ENCODE measurements at regions not wholly inside any gene's neighbourhood (a gene's known extent, or its start where the extent isn't known, plus 50 kb on each side); places are given as distances from the start of the nearest gene placed in this dataset.

- H3K18ac ChIP-seq (ENCODE audit: extremely low read depth, low read length) = no peak overlapping the region
- no peak overlapping the region for H2BK12ac ChIP-seq (ENCODE audit: low read depth, low read length)
- no peak overlapping the region for H4K91ac ChIP-seq (replicated peaks; ENCODE audit: insufficient read length, low read length)
- no peaks in the 10 kb centered on the region for H3K4me1 ChIP-seq (replicated peaks in 1 of 4; ENCODE audit: control insufficient read depth in 3 of 4, insufficient read depth in 4 of 4, low read length in 3 of 4)
- no peak overlapping the region for H3K4ac ChIP-seq (replicated peaks; ENCODE audit: insufficient read length, low read depth, low read length)
- H2BK120ac ChIP-seq (replicated peaks; ENCODE audit: low read depth, low read length) = no peak overlapping the region
- POLR2A ChIA-PET (ENCODE audit: partially characterized antibody) = no interaction called here
- H3K36me3 ChIP-seq (ENCODE audit: control insufficient read depth in 2 of 4, insufficient read depth in 4 of 4, low read length in 3 of 4) = no peaks in the 10 kb centered on the region; a peak in 1 of 8 replicates
- no peak overlapping the region for H2BK15ac ChIP-seq (ENCODE audit: low read length)
- no peaks in the 10 kb centered on the region for H3K79me2 ChIP-seq (ENCODE audit: control insufficient read depth in 1 of 2, insufficient read depth in 2 of 2, low read length in 2 of 2)
- no peak for DNase-seq (ENCODE audit: low read depth in 1 of 2, low spot score in 2 of 2)
- H2AFZ ChIP-seq (ENCODE audit: low read length) = no peak overlapping the region
- no peak overlapping the region for H2BK5ac ChIP-seq (ENCODE audit: low read depth, low read length)
- H3K4me2 ChIP-seq (ENCODE audit: insufficient read depth in 1 of 2, low read depth in 2 of 2, low read length in 2 of 2) = no peak overlapping the region
- no peak overlapping the region for H3K27ac ChIP-seq (ENCODE audit: low read depth, low read length)
- H4K8ac ChIP-seq (ENCODE audit: extremely low read depth, insufficient read depth, low read length) = no peak overlapping the region
- no peak overlapping the region for H4K5ac ChIP-seq (ENCODE audit: insufficient read length, low read depth, low read length)
- FAIRE-seq = no peak
- H2BK20ac ChIP-seq (ENCODE audit: low read length) = no peak overlapping the region
- H3K14ac ChIP-seq (ENCODE audit: insufficient read length) = no peak overlapping the region
- no peak overlapping the region for H2AK5ac ChIP-seq (ENCODE audit: low read depth, low read length)
- no peaks in the 10 kb centered on the region for H3K79me1 ChIP-seq (ENCODE audit: low read depth, low read length)
- no peaks in the 10 kb centered on the region; the same call in 1 of the 2 replicates for H3K23me2 ChIP-seq (ENCODE audit: low read depth, low read length)
- 87% methylated on average over 3 of the region's 3 CpGs; no CpG with 5 or more reads in 1 of the 2 experiments for WGBS, 2 experiments (ENCODE audit: extremely low coverage in 1 of 2, insufficient coverage in 1 of 2, insufficient read length in 1 of 2, insufficient replicate concordance in 2 of 2, low coverage in 1 of 2, low lambda C conversion rate in 2 of 2, missing lambda C conversion rate in 1 of 2)
- no peak overlapping the region for H3K23ac ChIP-seq (ENCODE audit: insufficient read length)
- H4K20me1 ChIP-seq (replicated peaks in 1 of 2; ENCODE audit: control insufficient read depth in 1 of 2, insufficient read depth in 2 of 2, low read length in 2 of 2) = peaks cover 0 to 1% of the 10 kb centered on the region in 2 experiments
- no peak overlapping the region for H3K9ac ChIP-seq (replicated peaks in 1 of 4; ENCODE audit: extremely low read depth in 1 of 4, low read depth in 3 of 4, low read length in 3 of 4)
- H3K27me3 ChIP-seq (replicated peaks in 1 of 4; ENCODE audit: control insufficient read depth in 3 of 4, extremely low read depth in 1 of 4, insufficient read depth in 3 of 4, low read length in 3 of 4) = no peaks in the 10 kb centered on the region
- H3K4me3 ChIP-seq (ENCODE audit: extremely low read depth in 1 of 4, insufficient read depth in 2 of 4, low read depth in 3 of 4, low read length in 4 of 4) = no peak overlapping the region
- TF ChIP-seq GTF2F1 (IDR thresholded peaks at IDR 0.05; ENCODE audit: borderline replicate concordance, low read depth, low read length) = no peak
- no peak for TF ChIP-seq RXRA (IDR thresholded peaks at IDR 0.05; ENCODE audit: insufficient read depth, low read depth, low read length)
- TF ChIP-seq TAF1 (IDR thresholded peaks at IDR 0.05; ENCODE audit: low read depth, low read length) = no peak
- no peak for TF ChIP-seq SIRT6 (IDR thresholded peaks at IDR 0.05; ENCODE audit: low read length)
- no peak for TF ChIP-seq RBBP5 (IDR thresholded peaks at IDR 0.05; ENCODE audit: borderline replicate concordance, low read depth, low read length)
- no peak for TF ChIP-seq TCF12 (IDR thresholded peaks at IDR 0.05; ENCODE audit: low read depth, low read length)
- no peak for TF ChIP-seq JUN (IDR thresholded peaks at IDR 0.05; ENCODE audit: low read depth, low read length)
- TF ChIP-seq KDM4A (IDR thresholded peaks at IDR 0.05; ENCODE audit: low read depth, low read length, severe bottlenecking) = no peak
- no peak for TF ChIP-seq POU5F1 (IDR thresholded peaks at IDR 0.05; ENCODE audit: low read depth, low read length)
- no peak for TF ChIP-seq TAF7 (optimal IDR thresholded peaks at IDR 0.05; ENCODE audit: borderline replicate concordance, low read depth, low read length)
- CTCF ChIA-PET (ENCODE audit: partially characterized antibody) = interaction anchor here (1.1 kb wide), 1 partner anchor 24 kb away, joined by 3 read pairs; no protein-coding TSS in a partner anchor
- H3K56ac ChIP-seq (replicated peaks; ENCODE audit: insufficient read length, low read depth, low read length) = no peak overlapping the region
- H3K9me3 ChIP-seq (ENCODE audit: insufficient read depth in 2 of 2, low read depth in 1 of 2, low read length in 1 of 2) = peaks cover 25 to 27% of the 10 kb centered on the region in 2 experiments
Observed at GRCh38 chr6:147947521-147947920, 395.1 kb upstream of the SASH1 start.

Measured in H1 (cell line).